Fibroblast of lung (primary cell): ENCODE measurements at regions not wholly inside any gene's neighbourhood (a gene's known extent, or its start where the extent isn't known, plus 50 kb on each side); places are given as distances from the start of the nearest gene placed in this dataset.

Source experiments
- DNase-seq, 2 donors: peaks; one replicate each; pipeline versions ENCODE4 v3.0.0 to v3.0.0-alpha.2; 2010; ENCODE audit warnings: low read depth in 2 of 2
- H2AFZ ChIP-seq: 2 replicates; pipeline ENCODE4 v1.5.1; 2012; ENCODE audit warnings: low read length, control low read depth, inconsistent platforms
- H3K27ac ChIP-seq: 2 replicates; pipeline ENCODE4 v1.5.1; 2011; ENCODE audit warnings: low read length, control low read depth; ENCODE audit not compliant: insufficient read depth
- H3K27me3 ChIP-seq: 2 replicates; pipeline ENCODE4 v1.5.1; 2011; ENCODE audit warnings: mild to moderate bottlenecking, low read length; ENCODE audit not compliant: control insufficient read depth, insufficient read depth
- H3K36me3 ChIP-seq: 2 replicates; pipeline ENCODE4 v1.5.1; 2011; ENCODE audit warnings: low read length; ENCODE audit not compliant: control insufficient read depth, insufficient read depth
- H3K4me1 ChIP-seq: 2 replicates; pipeline ENCODE4 v1.5.1; 2011; ENCODE audit warnings: low read length; ENCODE audit not compliant: control insufficient read depth, insufficient read depth; ENCODE audit errors: extremely low read depth
- H3K4me2 ChIP-seq: 2 replicates; pipeline ENCODE4 v1.5.1; 2011; ENCODE audit warnings: low read length, control low read depth; ENCODE audit not compliant: insufficient read depth; ENCODE audit errors: extremely low read depth
- H3K4me3 ChIP-seq, 4 experiments: fragments of 200-600 bp in 1 of 4; sonication (generic) in 1 of 4; replicated peaks in 1 of 4; 2 replicates each; pipeline ENCODE4 v1.5.1; 2011 to 2016; ENCODE audit warnings: low read length in 4 of 4, low read depth in 3 of 4, mild to moderate bottlenecking in 3 of 4, control low read depth in 2 of 4, inconsistent platforms in 1 of 4, mixed read lengths in 1 of 4; ENCODE audit not compliant: insufficient read depth in 1 of 4; ENCODE audit errors: control extremely low read depth in 1 of 4
- H3K79me2 ChIP-seq: 2 replicates; pipeline ENCODE4 v1.5.1; 2012; ENCODE audit warnings: mild to moderate bottlenecking, low read length, inconsistent platforms; ENCODE audit not compliant: control insufficient read depth, insufficient read depth
- H3K9ac ChIP-seq: 2 replicates; pipeline ENCODE4 v1.5.1; 2011; ENCODE audit warnings: mild to moderate bottlenecking, low read length, control low read depth; ENCODE audit not compliant: insufficient read depth
- H3K9me3 ChIP-seq: 2 replicates; pipeline ENCODE4 v1.5.1; 2012; ENCODE audit warnings: low read depth, low read length; ENCODE audit not compliant: control insufficient read depth, insufficient read depth
- H4K20me1 ChIP-seq: 2 replicates; pipeline ENCODE4 v1.5.1; 2011; ENCODE audit warnings: low read length; ENCODE audit not compliant: control insufficient read depth, insufficient read depth; ENCODE audit errors: extremely low read depth
- EZH2 ChIP-seq: IDR thresholded peaks from 2 replicates; pipeline ENCODE4 v1.5.1; 2012; ENCODE audit warnings: low read length, control low read depth, mild to moderate bottlenecking; ENCODE audit errors: missing control alignments
- TF ChIP-seq, protein P1 (sequence below), 2 donors: IDR thresholded peaks in 1 of 2; conservative IDR thresholded peaks in 1 of 2; 1 replicate in 1 of 2; 2 replicates in 1 of 2; pipeline ENCODE4 v1.5.1; 2011 to 2012; ENCODE audit warnings: low read length in 2 of 2, control low read depth in 1 of 2, inconsistent platforms in 1 of 2, low read depth in 1 of 2, mild to moderate bottlenecking in 1 of 2

DNA sequence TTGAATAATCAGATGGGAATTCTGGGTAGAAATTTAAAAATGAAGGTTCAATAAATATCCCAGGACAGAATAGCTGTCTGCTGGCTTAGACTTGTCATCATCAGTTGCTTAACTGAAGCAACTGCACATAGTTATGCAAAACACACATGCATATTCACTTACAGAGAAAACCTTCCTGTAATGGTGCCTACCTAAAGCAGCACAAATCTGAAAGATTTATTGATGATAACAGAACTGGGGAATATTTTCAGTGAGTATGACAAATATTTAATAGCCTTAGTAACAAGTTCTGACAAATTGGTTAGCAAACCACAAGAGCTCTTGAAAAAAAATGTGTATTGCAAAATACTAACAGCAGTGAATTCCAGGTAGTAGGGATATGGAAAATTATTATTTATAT is 606.8 kb upstream of the BOD1L1 start:
- no peak overlapping the region for H3K27ac ChIP-seq
- no peak overlapping the region for H3K9ac ChIP-seq
- peak; percentile 6 to 11 for DNase-seq
- no peaks in the 10 kb centered on the region for H3K27me3 ChIP-seq
- TF ChIP-seq EZH2, result no peak
- TF ChIP-seq, protein P1, sequence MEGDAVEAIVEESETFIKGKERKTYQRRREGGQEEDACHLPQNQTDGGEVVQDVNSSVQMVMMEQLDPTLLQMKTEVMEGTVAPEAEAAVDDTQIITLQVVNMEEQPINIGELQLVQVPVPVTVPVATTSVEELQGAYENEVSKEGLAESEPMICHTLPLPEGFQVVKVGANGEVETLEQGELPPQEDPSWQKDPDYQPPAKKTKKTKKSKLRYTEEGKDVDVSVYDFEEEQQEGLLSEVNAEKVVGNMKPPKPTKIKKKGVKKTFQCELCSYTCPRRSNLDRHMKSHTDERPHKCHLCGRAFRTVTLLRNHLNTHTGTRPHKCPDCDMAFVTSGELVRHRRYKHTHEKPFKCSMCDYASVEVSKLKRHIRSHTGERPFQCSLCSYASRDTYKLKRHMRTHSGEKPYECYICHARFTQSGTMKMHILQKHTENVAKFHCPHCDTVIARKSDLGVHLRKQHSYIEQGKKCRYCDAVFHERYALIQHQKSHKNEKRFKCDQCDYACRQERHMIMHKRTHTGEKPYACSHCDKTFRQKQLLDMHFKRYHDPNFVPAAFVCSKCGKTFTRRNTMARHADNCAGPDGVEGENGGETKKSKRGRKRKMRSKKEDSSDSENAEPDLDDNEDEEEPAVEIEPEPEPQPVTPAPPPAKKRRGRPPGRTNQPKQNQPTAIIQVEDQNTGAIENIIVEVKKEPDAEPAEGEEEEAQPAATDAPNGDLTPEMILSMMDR (conservative IDR thresholded peaks at IDR 0.05 in 1 of 2, IDR thresholded peaks at IDR 0.05 in 1 of 2; ENCODE audit: low read depth in 1 of 2, low read length in 2 of 2), result no peak
- H3K4me1 ChIP-seq, result no peaks in the 10 kb centered on the region
- no peaks in the 10 kb centered on the region for H3K9me3 ChIP-seq
- no peaks in the 10 kb centered on the region for H3K79me2 ChIP-seq
- no peak overlapping the region for H3K4me2 ChIP-seq
- no peaks in the 10 kb centered on the region for H3K36me3 ChIP-seq
- no peaks in the 10 kb centered on the region for H4K20me1 ChIP-seq
- no peak overlapping the region for H3K4me3 ChIP-seq
- H2AFZ ChIP-seq, result no peak overlapping the region

DNA sequence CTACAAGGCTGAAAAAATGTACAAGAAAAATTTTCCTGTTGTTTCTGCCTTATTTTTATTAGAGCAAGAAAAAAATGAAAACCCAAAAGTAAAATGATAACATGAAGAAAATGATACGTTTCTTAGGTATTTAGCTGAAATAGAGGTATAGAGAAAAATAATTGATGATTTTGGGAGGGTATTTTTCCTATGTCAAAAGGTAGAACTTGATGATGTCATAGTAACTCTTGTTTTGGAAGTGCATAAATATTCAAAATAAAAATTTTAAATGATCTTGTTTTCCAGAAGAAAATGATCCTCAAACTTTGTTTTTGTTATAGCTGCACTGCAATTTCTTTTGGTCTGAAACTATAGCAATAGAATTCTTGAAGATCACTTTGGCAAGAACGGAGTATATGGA is 608.8 kb upstream of the BOD1L1 start:
- H3K36me3 ChIP-seq, result no peaks in the 10 kb centered on the region
- H3K9ac ChIP-seq, result no peak overlapping the region
- no peak overlapping the region for H3K4me3 ChIP-seq
- no peak overlapping the region for H2AFZ ChIP-seq
- H3K79me2 ChIP-seq, result no peaks in the 10 kb centered on the region
- H3K9me3 ChIP-seq, result no peaks in the 10 kb centered on the region
- TF ChIP-seq, protein P1 (conservative IDR thresholded peaks at IDR 0.05 in 1 of 2, IDR thresholded peaks at IDR 0.05 in 1 of 2; ENCODE audit: low read depth in 1 of 2, low read length in 2 of 2), result no peak
- TF ChIP-seq EZH2, result no peak
- no peaks in the 10 kb centered on the region for H3K4me1 ChIP-seq
- H3K27me3 ChIP-seq, result no peaks in the 10 kb centered on the region
- no peak for DNase-seq
- H4K20me1 ChIP-seq, result no peaks in the 10 kb centered on the region
- H3K27ac ChIP-seq, result no peak overlapping the region
- no peak overlapping the region for H3K4me2 ChIP-seq

DNA sequence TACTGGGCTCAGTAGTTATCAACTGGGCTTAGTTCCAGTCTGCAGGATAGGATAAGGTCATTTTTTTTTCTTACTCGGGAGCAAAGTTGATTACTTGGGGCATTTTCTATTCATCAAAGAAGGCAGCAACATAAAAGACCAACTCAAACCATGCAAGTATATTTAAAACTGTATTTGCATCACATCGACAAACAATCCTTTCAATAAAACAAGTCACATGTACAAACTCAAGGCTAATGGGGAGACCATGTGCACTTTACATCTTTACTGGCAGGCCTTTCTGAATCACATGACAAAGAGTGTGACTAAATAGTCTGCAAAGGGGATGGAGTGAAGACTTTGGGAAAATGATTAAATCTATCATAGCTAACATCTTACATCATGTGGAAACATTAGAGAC is 610.4 kb upstream of the BOD1L1 start:
- TF ChIP-seq, protein P1 (conservative IDR thresholded peaks at IDR 0.05 in 1 of 2, IDR thresholded peaks at IDR 0.05 in 1 of 2; ENCODE audit: low read depth in 1 of 2, low read length in 2 of 2), result no peak
- TF ChIP-seq EZH2, result no peak
- H3K4me2 ChIP-seq, result no peak overlapping the region
- H2AFZ ChIP-seq, result no peak overlapping the region
- H3K27ac ChIP-seq, result no peak overlapping the region
- DNase-seq, result peak in 1 of 2 donors; percentile 9
- H4K20me1 ChIP-seq, result no peaks in the 10 kb centered on the region
- H3K27me3 ChIP-seq, result no peaks in the 10 kb centered on the region
- H3K9ac ChIP-seq, result no peak overlapping the region
- H3K79me2 ChIP-seq, result no peaks in the 10 kb centered on the region
- no peak overlapping the region for H3K4me3 ChIP-seq
- no peaks in the 10 kb centered on the region for H3K4me1 ChIP-seq
- no peaks in the 10 kb centered on the region for H3K36me3 ChIP-seq
- H3K9me3 ChIP-seq, result no peaks in the 10 kb centered on the region
